NCI-H1417 (cell line): ENCODE measurements at regions not wholly inside any gene's neighbourhood (a gene's known extent, or its start where the extent isn't known, plus 50 kb on each side); places are given as distances from the start of the nearest gene placed in this dataset.
"Not testable (repeated sequence)": the region's sequence is repeated elsewhere in the genome, so short reads cannot be mapped to it uniquely, and the experiment has no call there.

ENCODE experiments used
- DNase-seq, 3 experiments: peaks; one replicate each; lab custom pipeline; 2025; lab: John Stamatoyannopoulos, UW

GRCh38 chr3:153440311-153440710 is 278.3 kb downstream of the RAP2B start:
- no peak for DNase-seq

DNA sequence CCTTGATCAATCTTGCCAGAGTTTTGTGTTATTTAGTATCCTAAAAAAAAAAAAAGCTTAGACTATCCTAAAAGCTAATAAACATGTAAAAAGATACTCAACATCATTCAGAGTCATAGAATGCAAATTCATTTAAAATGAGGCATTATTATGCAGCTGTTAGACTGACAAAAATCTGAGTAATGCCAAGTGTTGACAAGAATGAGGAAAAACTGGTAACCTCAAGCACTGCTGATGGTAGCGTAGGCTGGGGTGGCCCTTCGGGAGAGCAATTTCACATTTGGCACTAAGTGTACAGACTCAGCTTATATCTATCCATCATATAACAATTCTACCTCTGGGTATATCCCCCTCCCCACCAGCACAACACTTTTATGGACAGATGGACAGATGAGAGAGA is 280.4 kb downstream of the RAP2B start:
- no peak for DNase-seq

DNA sequence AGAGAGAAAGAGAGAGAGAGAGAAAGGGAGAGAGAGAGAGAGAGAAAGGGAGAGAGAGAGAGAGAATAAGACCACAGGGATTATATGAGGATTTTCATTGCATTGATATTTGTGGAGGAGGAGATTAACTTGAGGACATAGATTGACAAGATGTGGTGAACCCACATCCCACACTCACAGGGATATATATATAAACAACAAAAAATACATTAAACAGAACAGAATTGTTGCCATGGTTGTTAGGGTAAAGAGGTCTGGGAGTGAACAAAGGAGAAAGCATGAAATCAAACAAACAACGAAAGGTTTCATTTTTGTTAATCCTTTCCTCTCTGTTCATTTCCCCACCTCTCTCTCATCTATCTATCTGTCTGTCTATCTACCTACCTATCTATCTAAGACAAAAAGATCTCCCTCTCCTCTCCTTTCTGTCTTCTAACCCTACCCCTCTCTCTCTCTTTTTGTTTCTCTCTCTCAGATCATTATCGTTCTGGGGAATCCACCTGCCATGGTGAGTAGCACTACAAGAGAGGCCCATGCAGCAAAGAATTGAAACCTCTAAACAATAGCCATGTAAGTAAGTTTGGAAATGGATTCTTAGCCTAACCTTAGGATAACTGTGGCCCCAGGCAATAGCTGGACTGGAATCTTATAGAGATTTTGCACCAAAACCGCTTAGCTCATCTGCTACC is 280.9 kb downstream of the RAP2B start:
- DNase-seq: no peak

GRCh38 chr3:153443961-153444360 is 281.9 kb downstream of the RAP2B start:
- DNase-seq: peak in 1 of 3 experiments; percentile 47

- DNase-seq: no peak
These were observed 283.8 kb downstream of the RAP2B start for GRCh38 chr3:153445817-153446216.

GRCh38 chr3:153448151-153448829 is 286.3 kb downstream of the RAP2B start:
- DNase-seq: no peak

GRCh38 chr3:153456833-153457545 is 295.0 kb downstream of the RAP2B start:
- DNase-seq: peak in 1 of 3 experiments; percentile 19

DNA sequence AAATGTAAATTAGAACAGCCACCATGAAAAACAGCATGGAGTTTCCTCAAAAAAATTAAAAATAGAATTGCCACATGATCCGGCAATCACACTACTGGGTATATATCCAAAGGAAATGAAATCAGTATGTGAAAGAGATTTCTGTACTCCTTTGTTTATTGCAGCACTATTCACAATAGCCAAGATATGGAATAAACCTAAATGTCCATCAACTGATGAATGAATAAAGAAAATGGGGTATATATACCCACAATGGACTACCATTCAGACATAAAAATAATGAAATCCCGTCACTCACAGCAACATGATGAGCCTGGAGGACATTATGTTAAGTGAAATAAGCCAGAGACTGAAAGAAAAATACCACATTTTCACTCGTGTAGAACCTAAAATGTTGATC is 296.9 kb downstream of the RAP2B start:
- no peak for DNase-seq

DNA sequence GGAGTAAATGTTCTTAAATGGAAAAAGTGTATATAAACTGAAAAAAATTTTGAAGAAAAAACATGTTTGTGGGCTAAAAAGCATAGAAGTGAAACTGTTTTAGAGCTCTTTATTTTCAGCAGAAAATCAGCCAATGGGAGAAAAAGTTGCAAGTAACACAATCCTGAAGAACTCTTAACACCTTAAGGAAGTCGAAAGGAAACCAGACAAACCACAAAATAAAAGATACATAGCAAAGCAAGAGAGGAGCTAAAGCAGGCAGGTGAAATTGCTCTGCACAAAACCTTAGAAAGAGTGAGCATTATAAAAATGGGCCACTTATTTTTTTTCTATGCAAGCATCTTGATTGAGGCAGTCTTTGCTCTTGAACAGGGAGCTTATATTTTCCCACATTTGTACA is 300.5 kb downstream of the RAP2B start:
- no peak for DNase-seq

DNA sequence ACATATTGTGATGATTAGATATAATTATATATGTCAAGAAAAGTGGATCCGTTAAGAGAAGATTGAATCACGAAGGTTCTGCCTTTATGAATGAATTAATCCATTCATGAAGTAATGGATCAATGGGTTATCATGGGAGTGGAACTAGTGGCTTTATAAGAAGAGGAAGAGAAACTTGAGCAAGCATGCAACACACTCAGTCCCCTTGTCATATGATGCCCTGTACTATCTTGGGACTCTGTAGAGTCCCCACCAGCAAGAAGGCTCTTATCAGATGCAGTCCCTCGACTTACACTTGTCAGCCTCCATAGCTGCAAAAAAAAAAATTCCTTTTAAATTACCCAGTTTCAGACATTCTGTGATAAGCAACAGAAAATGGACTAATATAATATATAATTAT is 301.9 kb downstream of the RAP2B start:
- DNase-seq: no peak

DNA sequence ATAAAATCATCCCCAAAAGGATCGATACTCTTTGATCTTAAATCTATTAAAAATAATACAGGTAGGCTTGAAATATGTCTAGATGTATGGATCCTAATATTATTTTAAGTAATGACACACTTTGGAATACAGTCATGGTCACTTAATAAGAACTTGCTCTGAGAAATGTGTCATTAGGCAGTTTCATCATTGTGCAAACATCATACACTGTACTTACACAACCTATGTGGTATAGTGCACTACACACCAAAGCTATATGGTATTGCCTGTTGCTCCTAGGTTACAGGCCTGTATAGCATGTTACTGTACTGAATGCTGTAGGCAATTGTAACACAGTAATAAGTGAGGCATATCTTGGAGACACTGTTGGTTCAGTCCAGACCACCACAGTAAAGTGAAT is 307.1 kb downstream of the RAP2B start:
- DNase-seq: no peak

- DNase-seq: no peak
These were observed 322.8 kb downstream of the RAP2B start for GRCh38 chr3:153484842-153485241.

DNA sequence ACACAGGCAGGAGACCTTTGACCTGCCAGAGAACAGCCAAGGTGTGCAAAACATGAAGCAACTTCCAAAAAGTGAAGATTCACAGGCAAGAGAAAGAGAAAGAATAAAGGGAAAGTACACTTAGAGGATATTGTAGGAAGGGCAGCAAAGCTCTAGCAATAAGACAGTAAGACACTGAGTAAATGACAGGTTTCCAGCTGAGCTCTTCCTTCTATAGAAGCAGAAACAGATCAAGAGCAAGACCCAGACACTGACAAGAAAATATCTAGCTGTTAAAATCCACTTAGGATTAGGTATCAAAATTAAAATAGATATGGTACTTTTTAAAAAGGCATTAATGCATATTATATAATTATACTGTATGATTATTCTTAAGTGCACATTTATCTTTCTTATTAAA is 333.4 kb downstream of the RAP2B start:
- DNase-seq: peak in 1 of 3 experiments; percentile 12

GRCh38 chr3:153502682-153503081 is 340.7 kb downstream of the RAP2B start:
- no peak for DNase-seq

GRCh38 chr3:153503873-153504272 is 341.8 kb downstream of the RAP2B start:
- DNase-seq: no peak

GRCh38 chr3:153506205-153506604 is 344.2 kb downstream of the RAP2B start:
- peak in 2 of 3 experiments; percentile 40 to 66 for DNase-seq

DNA sequence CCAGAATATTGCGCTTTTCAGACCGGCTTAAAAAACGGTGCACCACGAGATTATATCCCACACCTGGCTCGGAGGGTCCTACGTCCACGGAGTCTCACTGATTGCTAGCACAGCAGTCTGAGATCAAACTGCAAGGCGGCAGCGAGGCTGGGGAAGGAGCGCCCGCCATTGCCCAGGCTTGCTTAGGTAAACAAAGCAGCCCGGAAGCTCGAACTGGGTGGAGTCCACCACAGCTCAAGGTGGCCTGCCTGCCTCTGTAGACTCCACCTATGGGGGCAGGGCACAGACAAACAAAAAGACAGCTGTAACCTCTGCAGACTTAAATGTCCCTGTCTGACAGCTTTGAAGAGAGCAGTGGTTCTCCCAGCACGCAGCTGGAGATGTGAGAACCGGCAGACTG is 344.7 kb downstream of the RAP2B start:
- DNase-seq: peak in 2 of 3 experiments; percentile 45 to 52

DNA sequence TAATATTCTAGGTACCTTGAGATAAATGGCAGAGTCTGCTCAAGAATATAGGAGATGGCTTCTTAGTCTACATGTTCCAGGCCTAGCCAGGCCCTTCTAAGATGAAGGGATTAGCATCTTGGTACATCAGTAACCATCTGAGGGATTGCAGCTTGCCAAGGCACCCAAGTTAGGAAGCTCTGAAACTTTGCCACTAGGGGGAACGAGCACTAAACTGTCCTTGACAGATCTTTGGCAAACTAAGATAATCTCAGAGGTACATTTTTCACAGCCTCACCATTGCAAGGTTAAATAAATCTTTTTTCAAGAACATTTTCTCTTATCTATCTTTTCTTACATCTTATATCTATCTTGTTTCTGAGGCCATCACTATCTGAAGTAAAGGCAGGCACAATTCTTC is 351.2 kb downstream of the RAP2B start:
- DNase-seq: peak in 1 of 3 experiments; percentile 14

GRCh38 chr3:153528473-153528872 is 366.4 kb downstream of the RAP2B start:
- no peak for DNase-seq

DNA sequence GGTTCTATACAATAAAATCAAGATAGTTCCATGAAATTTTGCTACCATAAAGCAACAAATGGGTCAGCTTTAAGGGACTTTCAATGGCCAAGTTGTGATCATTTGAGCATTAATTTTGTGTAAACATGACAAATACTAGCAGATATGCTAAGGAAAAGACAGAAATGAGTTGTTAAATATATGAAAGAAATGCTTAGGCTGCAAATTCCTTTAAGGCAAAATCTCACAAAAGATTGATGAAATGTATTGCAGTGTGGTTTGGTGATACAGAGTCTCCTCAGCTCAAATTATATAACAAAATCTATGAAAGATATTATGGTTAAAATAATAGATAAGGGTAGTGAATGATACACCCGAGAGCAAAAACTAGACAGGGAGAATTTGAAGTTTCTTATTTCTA is 377.2 kb downstream of the RAP2B start:
- no peak for DNase-seq

DNA sequence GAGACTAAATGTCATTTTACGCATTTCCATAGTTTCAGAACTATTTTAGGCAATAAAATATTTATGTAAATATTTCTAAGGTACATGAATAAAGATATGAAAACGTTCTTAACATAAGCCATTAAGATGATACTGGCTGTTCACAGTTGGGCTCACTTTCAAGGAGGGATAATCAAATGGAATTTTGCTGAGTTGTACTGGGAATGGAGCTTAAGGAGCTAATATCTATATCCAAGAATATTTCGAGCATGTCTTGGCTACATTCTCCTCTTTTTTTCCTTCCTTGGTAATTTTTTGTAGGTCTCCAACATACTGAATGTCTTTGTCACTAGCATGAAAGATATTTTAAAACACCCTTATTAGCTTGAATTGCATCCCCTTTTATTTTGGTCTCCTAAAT is 383.4 kb downstream of the RAP2B start:
- DNase-seq: no peak

GRCh38 chr3:153547970-153548369 is 385.9 kb downstream of the RAP2B start:
- DNase-seq: peak in 1 of 3 experiments; percentile 36

DNA sequence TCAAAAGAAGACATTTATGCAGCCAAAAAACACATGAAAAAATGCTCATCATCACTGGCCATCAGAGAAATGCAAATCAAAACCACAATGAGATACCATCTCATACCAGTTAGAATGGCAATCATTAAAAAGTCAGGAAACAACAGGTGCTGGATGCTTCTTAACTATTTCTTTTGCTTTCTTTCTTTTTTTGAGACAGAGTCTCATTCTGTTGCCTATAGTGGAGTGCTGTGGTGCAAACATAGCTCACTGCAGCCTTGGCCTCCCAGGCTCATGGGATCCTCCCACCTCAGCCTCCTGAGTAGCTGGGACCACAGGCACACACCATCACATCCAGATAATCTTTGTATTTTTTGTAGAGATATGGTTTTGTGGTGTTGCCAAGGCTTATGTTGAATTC is 387.7 kb downstream of the RAP2B start:
- DNase-seq: not testable (repeated sequence)
